AG10803 (cell line): ENCODE measurements at regions not wholly inside any gene's neighbourhood (a gene's known extent, or its start where the extent isn't known, plus 50 kb on each side); places are given as distances from the start of the nearest gene placed in this dataset.

Source experiments
- DNase-seq: peaks from one replicate; pipeline ENCODE4 v3.0.0; 2010; ENCODE audit warnings: low read depth
- H3K4me3 ChIP-seq: 2 replicates; pipeline ENCODE4 v1.5.1; 2011; ENCODE audit warnings: mild to moderate bottlenecking, low read length, control low read depth
- TF ChIP-seq, protein P1 (sequence below): conservative IDR thresholded peaks from 2 replicates; pipeline ENCODE4 v1.5.1; 2011; ENCODE audit warnings: mild to moderate bottlenecking, low read length, control low read depth, inconsistent platforms

- TF ChIP-seq, protein P1, sequence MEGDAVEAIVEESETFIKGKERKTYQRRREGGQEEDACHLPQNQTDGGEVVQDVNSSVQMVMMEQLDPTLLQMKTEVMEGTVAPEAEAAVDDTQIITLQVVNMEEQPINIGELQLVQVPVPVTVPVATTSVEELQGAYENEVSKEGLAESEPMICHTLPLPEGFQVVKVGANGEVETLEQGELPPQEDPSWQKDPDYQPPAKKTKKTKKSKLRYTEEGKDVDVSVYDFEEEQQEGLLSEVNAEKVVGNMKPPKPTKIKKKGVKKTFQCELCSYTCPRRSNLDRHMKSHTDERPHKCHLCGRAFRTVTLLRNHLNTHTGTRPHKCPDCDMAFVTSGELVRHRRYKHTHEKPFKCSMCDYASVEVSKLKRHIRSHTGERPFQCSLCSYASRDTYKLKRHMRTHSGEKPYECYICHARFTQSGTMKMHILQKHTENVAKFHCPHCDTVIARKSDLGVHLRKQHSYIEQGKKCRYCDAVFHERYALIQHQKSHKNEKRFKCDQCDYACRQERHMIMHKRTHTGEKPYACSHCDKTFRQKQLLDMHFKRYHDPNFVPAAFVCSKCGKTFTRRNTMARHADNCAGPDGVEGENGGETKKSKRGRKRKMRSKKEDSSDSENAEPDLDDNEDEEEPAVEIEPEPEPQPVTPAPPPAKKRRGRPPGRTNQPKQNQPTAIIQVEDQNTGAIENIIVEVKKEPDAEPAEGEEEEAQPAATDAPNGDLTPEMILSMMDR = no peak
- DNase-seq = no peak
- H3K4me3 ChIP-seq = no peak overlapping the region
These were observed 231.9 kb upstream of the TNRC6C start for GRCh38 chr17:77726549-77727006.

- no peak for DNase-seq
- no peak overlapping the region for H3K4me3 ChIP-seq
- TF ChIP-seq, protein P1 = no peak
These were observed 231.4 kb upstream of the TNRC6C start for GRCh38 chr17:77727037-77727615.

GRCh38 chr17:77728474-77728795, 230.1 kb upstream of the TNRC6C start:
- H3K4me3 ChIP-seq = no peak overlapping the region
- no peak for DNase-seq
- TF ChIP-seq, protein P1 = no peak

GRCh38 chr17:77728871-77729270, 229.6 kb upstream of the TNRC6C start:
- TF ChIP-seq, protein P1 = no peak

GRCh38 chr17:77729587-77729986, 228.9 kb upstream of the TNRC6C start:
- DNase-seq = no peak
- no peak overlapping the region for H3K4me3 ChIP-seq
- TF ChIP-seq, protein P1 = no peak

More at GRCh38 chr17:77728871-77729270, 229.6 kb upstream of the TNRC6C start:
- H3K4me3 ChIP-seq = no peak overlapping the region
- no peak for DNase-seq

- H3K4me3 ChIP-seq = no peak overlapping the region
- TF ChIP-seq, protein P1 = no peak
- no peak for DNase-seq
These were observed 228.1 kb upstream of the TNRC6C start for GRCh38 chr17:77730376-77730775.

- no peak overlapping the region for H3K4me3 ChIP-seq
- no peak for DNase-seq
- TF ChIP-seq, protein P1 = no peak
These were observed 224.8 kb upstream of the TNRC6C start for GRCh38 chr17:77733576-77734296.
